ENCODE measurements at regions not wholly inside any gene's neighbourhood (a gene's known extent, or its start where the extent isn't known, plus 50 kb on each side); places are given as distances from the start of the nearest gene placed in this dataset.

GRCh38 chr4:67292636-67293035 lies 252.7 kb downstream of the CENPC start:
- TF ChIP-seq ARNTL (CRISPR knock-in tag; IDR thresholded peaks at IDR 0.05; ENCODE audit: borderline replicate concordance, low read depth), result no peak
- TF ChIP-seq, protein P1, sequence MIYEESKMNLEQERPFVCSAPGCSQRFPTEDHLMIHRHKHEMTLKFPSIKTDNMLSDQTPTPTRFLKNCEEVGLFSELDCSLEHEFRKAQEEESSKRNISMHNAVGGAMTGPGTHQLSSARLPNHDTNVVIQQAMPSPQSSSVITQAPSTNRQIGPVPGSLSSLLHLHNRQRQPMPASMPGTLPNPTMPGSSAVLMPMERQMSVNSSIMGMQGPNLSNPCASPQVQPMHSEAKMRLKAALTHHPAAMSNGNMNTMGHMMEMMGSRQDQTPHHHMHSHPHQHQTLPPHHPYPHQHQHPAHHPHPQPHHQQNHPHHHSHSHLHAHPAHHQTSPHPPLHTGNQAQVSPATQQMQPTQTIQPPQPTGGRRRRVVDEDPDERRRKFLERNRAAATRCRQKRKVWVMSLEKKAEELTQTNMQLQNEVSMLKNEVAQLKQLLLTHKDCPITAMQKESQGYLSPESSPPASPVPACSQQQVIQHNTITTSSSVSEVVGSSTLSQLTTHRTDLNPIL (CRISPR knock-in tag; IDR thresholded peaks at IDR 0.05; ENCODE audit: low read depth), result no peak
- no peak for TF ChIP-seq PATZ1 (CRISPR knock-in tag; IDR thresholded peaks at IDR 0.05; ENCODE audit: borderline replicate concordance)
- TF ChIP-seq ZNF70 (CRISPR knock-in tag; IDR thresholded peaks at IDR 0.05), result no peak
- TF ChIP-seq SNAI2 (CRISPR knock-in tag; IDR thresholded peaks at IDR 0.05), result no peak
- TF ChIP-seq ZFP3 (CRISPR knock-in tag; IDR thresholded peaks at IDR 0.05), result no peak
- no peak for TF ChIP-seq ZC3H10 (CRISPR knock-in tag; IDR thresholded peaks at IDR 0.05)
- no peak for TF ChIP-seq GLIS3 (CRISPR knock-in tag; IDR thresholded peaks at IDR 0.05)
